T-helper 2 cell treated with Interferon-gamma antibody and Interleukin-4, amounts not matched to agents 5 μg/mL and 100 μg/mL, for 36 hours (primary cell): ENCODE measurements at regions not wholly inside any gene's neighbourhood (a gene's known extent, or its start where the extent isn't known, plus 50 kb on each side); places are given as distances from the start of the nearest gene placed in this dataset.

ENCODE experiments used
- DNase-seq: peaks from one replicate; pipeline ENCODE4 v3.0.0; 2021; ENCODE audit warnings: low spot score
- H3K27ac Mint-ChIP-seq: one replicate; pipeline ENCODE4 v1.8.0; 2021; ENCODE audit warnings: mild to moderate bottlenecking, mixed read lengths
- H3K27me3 Mint-ChIP-seq: one replicate; pipeline ENCODE4 v1.8.0; 2021; ENCODE audit warnings: low read depth, mixed read lengths
- H3K36me3 Mint-ChIP-seq: one replicate; pipeline ENCODE4 v1.8.0; 2021; ENCODE audit warnings: low read depth, mixed read lengths
- H3K4me1 Mint-ChIP-seq: one replicate; pipeline ENCODE4 v1.8.0; 2021; ENCODE audit warnings: low read depth, mixed read lengths
- H3K4me3 Mint-ChIP-seq: one replicate; pipeline ENCODE4 v1.8.0; 2022; ENCODE audit warnings: mild to moderate bottlenecking, moderate library complexity, mixed read lengths
- H3K9me3 Mint-ChIP-seq: one replicate; pipeline ENCODE4 v1.8.0; 2021; ENCODE audit warnings: mixed read lengths

DNA sequence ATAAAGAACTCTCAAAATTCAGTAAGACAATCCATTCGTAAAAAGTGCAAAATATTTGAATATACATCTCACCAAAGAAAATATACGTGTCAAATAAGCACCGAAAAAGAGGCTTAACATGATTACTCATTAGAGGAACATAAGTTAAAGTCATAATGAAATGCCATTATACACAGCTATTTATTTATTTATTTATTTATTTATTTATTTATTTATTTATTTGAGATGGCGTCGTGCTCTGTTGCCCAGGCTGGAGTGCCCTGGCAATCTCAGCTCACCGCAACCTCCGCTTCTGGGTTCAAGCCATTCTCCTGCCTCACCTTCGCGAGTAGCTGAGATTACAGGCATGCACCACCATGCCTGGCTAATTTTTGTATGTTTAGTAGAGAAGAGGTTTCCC is 203.6 kb upstream of the UBASH3B start:
- no peaks in the 10 kb centered on the region for H3K27me3 Mint-ChIP-seq
- H3K36me3 Mint-ChIP-seq: no peaks in the 10 kb centered on the region
- no peaks in the 10 kb centered on the region for H3K9me3 Mint-ChIP-seq
- no peak overlapping the region for H3K4me3 Mint-ChIP-seq
- H3K4me1 Mint-ChIP-seq: no peaks in the 10 kb centered on the region
- no peak for DNase-seq
- no peak overlapping the region for H3K27ac Mint-ChIP-seq

DNA sequence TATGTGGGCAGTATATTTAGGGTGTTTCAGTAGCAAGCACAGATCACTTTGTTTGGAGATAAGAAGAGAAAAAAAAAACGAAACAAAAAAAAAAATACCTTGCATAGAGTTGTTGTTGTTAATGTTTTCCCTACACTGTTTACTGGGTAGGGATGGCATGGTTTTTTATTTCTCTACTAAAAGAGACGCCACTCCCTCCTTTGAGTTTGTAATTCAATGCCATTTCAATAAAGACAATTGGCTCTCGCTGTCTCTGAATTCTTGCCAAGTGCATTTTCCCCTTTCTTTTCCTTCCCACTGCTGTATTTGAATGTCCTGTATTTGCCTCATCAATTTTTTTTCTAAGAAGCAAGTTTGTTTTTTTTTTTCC is 213.9 kb upstream of the UBASH3B start:
- no peaks in the 10 kb centered on the region for H3K36me3 Mint-ChIP-seq
- H3K27ac Mint-ChIP-seq: no peak overlapping the region
- H3K4me1 Mint-ChIP-seq: no peaks in the 10 kb centered on the region
- peaks cover 10% of the 10 kb centered on the region for H3K27me3 Mint-ChIP-seq
- no peak for DNase-seq
- no peak overlapping the region for H3K4me3 Mint-ChIP-seq
- no peaks in the 10 kb centered on the region for H3K9me3 Mint-ChIP-seq

- Mint-ChIP-seq H3K4me3 (no peak overlapping the region), H3K27me3 (peaks cover 10% of the 10 kb centered on the region), H3K36me3 (no peaks in the 10 kb centered on the region), H3K4me1 (no peaks in the 10 kb centered on the region), H3K27ac (no peak overlapping the region), H3K9me3 (no peaks in the 10 kb centered on the region)
- no peak for DNase-seq
These were observed 214.5 kb upstream of the UBASH3B start for GRCh38 chr11:122440811-122441665.

DNA sequence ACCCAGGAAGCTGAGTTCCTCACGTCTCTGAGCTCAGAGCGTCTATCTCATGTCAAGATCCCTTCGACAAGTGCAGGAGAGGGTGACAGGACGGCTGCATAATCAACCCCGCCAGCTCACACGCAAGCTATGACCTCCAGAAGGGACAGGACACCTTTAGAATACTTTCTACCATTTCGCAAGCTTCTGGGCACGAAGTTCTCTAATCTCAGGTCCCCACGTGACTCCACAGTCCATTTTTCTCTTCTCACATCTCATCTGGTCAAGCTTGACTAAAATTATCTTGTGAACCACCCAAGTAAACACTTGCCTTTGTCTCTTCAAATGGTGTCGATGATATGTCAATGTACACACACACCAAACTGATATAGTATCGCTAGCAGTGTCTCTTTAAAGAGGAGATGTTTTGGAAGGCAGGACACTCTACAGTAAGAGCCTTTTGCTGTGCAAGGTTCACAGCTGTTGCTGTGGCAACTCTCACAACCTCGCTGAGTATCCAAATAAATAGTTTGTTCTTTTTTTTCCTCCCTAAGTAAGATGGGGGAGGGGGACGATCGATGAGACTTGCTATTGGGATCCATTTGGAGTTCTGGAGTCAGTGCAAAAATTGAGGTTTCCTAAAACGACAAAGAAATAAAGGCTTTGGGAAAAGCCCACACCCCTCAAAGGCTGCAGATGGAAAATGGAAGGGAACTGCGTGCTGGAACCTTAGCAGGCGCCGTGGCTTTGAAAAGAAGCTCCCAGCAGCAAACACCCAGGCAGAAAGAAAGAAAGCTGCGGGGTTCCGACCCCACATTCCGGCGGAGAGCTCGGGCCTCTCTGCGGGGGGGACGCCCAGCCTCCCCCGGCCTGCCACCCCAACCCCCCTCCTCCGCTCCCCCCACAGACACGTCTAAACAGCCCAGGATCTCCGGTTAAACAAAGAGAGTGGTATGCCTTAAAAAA is 215.4 kb upstream of the UBASH3B start:
- Mint-ChIP-seq H3K4me3 (no peak overlapping the region), H3K27ac (no peak overlapping the region), H3K9me3 (no peaks in the 10 kb centered on the region), H3K36me3 (no peaks in the 10 kb centered on the region), H3K27me3 (peaks cover 10% of the 10 kb centered on the region), H3K4me1 (no peaks in the 10 kb centered on the region)
- DNase-seq: no peak

- DNase-seq: no peak
- Mint-ChIP-seq H3K4me1 (no peaks in the 10 kb centered on the region), H3K4me3 (no peak overlapping the region), H3K36me3 (no peaks in the 10 kb centered on the region), H3K27me3 (peaks cover 13% of the 10 kb centered on the region), H3K9me3 (no peaks in the 10 kb centered on the region), H3K27ac (no peak overlapping the region)
These were observed 219.3 kb upstream of the UBASH3B start for GRCh38 chr11:122436188-122436555.

GRCh38 chr11:122435540-122436187 is 219.9 kb upstream of the UBASH3B start:
- Mint-ChIP-seq H3K9me3 (no peaks in the 10 kb centered on the region), H3K27me3 (peaks cover 10% of the 10 kb centered on the region), H3K4me1 (no peaks in the 10 kb centered on the region), H3K36me3 (no peaks in the 10 kb centered on the region), H3K27ac (no peak overlapping the region), H3K4me3 (no peak overlapping the region)
- DNase-seq: no peak

GRCh38 chr11:122434786-122435185 is 220.7 kb upstream of the UBASH3B start:
- H3K36me3 Mint-ChIP-seq: no peaks in the 10 kb centered on the region
- no peak overlapping the region for H3K27ac Mint-ChIP-seq
- H3K4me3 Mint-ChIP-seq: no peak overlapping the region
- no peaks in the 10 kb centered on the region for H3K9me3 Mint-ChIP-seq
- DNase-seq: no peak
- H3K27me3 Mint-ChIP-seq: peaks cover 3% of the 10 kb centered on the region
- H3K4me1 Mint-ChIP-seq: no peaks in the 10 kb centered on the region

- peaks cover 3% of the 10 kb centered on the region for H3K27me3 Mint-ChIP-seq
- H3K9me3 Mint-ChIP-seq: no peaks in the 10 kb centered on the region
- DNase-seq: no peak
- no peak overlapping the region for H3K4me3 Mint-ChIP-seq
- no peak overlapping the region for H3K27ac Mint-ChIP-seq
- no peaks in the 10 kb centered on the region for H3K36me3 Mint-ChIP-seq
- no peaks in the 10 kb centered on the region for H3K4me1 Mint-ChIP-seq
These were observed 225.0 kb upstream of the UBASH3B start for GRCh38 chr11:122430490-122430889.

DNA sequence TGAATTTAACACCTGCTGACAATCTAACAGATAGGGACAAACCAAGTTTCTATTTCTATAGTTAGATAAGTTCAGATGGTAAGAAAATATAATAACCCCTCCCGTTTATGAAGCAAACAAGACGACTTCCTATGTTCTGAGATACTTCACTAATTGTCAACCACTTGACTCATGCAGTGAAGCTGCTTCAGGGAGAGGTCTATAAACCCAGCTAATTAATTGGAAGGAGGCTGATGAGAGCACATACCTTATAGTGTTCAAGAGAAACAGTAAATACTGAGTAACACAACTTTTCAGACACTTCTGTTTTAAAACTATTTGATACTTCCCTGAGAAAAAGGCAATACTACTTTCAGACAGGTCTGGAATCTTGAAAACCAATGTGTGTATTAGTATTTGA is 229.4 kb upstream of the UBASH3B start:
- H3K4me1 Mint-ChIP-seq: no peaks in the 10 kb centered on the region

DNA sequence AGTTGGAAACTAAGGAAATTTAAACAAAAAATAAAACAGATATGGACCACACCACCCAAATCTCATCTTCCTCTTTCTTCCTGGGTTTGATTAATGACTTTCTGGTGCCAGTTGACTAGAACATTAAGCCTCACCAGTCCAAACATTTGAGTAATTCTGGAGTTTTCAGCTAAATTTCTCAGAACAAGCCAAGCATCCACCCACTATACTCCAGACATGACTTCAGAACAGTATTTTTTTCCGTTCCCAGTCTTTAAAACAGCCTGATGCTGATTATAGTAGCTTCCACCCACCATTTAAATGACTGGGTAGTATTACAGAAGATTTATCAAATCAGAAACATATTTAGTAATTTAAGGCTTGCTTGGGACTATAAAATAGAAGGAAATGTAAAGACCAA is 230.9 kb upstream of the UBASH3B start:
- H3K36me3 Mint-ChIP-seq: no peaks in the 10 kb centered on the region

More for the DNA sequence above, 229.4 kb upstream of the UBASH3B start:
- Mint-ChIP-seq H3K27ac (no peak overlapping the region), H3K36me3 (no peaks in the 10 kb centered on the region), H3K4me3 (no peak overlapping the region), H3K27me3 (no peaks in the 10 kb centered on the region), H3K9me3 (no peaks in the 10 kb centered on the region)
- DNase-seq: no peak

GRCh38 chr11:122423886-122424285 is 231.6 kb upstream of the UBASH3B start:
- no peaks in the 10 kb centered on the region for H3K9me3 Mint-ChIP-seq
- no peak overlapping the region for H3K27ac Mint-ChIP-seq
- no peaks in the 10 kb centered on the region for H3K4me1 Mint-ChIP-seq
- DNase-seq: no peak
- H3K4me3 Mint-ChIP-seq: no peak overlapping the region
- no peaks in the 10 kb centered on the region for H3K27me3 Mint-ChIP-seq
- H3K36me3 Mint-ChIP-seq: no peaks in the 10 kb centered on the region

More for the DNA sequence above, 230.9 kb upstream of the UBASH3B start:
- no peaks in the 10 kb centered on the region for H3K27me3 Mint-ChIP-seq
- H3K4me1 Mint-ChIP-seq: no peaks in the 10 kb centered on the region
- no peaks in the 10 kb centered on the region for H3K9me3 Mint-ChIP-seq
- H3K4me3 Mint-ChIP-seq: no peak overlapping the region
- DNase-seq: no peak
- no peak overlapping the region for H3K27ac Mint-ChIP-seq

DNA sequence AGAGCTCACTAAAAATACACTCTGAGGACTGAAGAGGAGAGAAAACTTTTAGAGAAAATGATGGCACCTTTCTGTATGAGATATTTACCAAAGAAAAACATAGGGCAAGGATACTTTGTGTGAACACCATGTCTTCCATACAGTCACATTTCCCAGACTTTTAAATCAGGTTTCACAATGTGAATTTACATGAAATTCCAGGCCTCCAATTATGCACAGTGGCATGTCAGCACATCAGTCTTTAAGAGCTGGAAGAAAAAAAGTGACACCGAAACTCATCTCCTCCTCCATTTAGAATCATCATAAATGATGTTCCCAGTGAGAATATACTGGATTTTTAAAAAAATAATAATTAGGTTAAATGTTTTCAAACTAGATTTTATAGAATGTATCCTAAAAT is 232.2 kb upstream of the UBASH3B start:
- no peaks in the 10 kb centered on the region for H3K27me3 Mint-ChIP-seq
- DNase-seq: no peak
- H3K27ac Mint-ChIP-seq: no peak overlapping the region
- no peaks in the 10 kb centered on the region for H3K36me3 Mint-ChIP-seq
- H3K9me3 Mint-ChIP-seq: no peaks in the 10 kb centered on the region
- H3K4me3 Mint-ChIP-seq: no peak overlapping the region
- H3K4me1 Mint-ChIP-seq: no peaks in the 10 kb centered on the region

DNA sequence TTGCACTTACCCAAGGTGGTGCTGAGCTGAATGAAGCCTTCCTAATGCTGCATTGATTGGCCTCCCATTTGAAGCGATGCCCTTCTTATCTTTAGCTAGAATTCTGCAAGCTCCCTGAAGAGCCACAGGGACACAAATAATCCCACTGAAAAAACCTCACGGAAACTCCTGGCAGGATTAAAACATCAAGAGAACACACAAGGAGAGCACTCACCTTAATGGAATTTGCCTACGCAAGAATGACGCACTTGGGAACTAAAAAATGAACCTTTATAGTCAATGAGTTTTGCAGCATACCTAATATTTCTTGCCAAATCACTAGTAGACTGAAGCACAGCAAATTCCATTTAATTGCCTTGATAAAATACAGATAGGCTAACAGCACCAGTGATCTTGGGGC is 232.8 kb upstream of the UBASH3B start:
- no peaks in the 10 kb centered on the region for H3K27me3 Mint-ChIP-seq
- H3K36me3 Mint-ChIP-seq: no peaks in the 10 kb centered on the region
- no peak for DNase-seq

DNA sequence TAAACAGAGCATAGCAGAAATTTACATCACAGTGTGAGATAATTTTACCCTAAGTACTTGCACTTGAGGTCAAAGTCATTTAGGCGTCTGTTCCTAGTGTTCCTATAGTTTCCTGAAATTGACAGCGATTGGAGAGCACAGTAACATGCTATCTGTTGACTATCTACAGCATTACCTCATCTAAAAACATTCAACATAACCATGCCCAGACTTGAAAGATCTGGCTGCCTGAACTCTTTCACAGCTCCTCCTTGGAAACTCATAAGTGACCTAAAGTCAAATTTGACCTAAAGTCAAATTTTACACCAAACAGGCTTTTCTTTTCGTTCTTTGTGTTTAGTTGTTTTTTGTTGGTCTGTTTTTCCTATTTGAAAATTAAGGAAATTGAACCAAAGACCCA is 233.8 kb upstream of the UBASH3B start:
- H3K4me3 Mint-ChIP-seq: no peak overlapping the region
- no peaks in the 10 kb centered on the region for H3K27me3 Mint-ChIP-seq
- no peaks in the 10 kb centered on the region for H3K9me3 Mint-ChIP-seq
- no peak for DNase-seq
- no peak overlapping the region for H3K27ac Mint-ChIP-seq
- no peaks in the 10 kb centered on the region for H3K36me3 Mint-ChIP-seq
- no peaks in the 10 kb centered on the region for H3K4me1 Mint-ChIP-seq

More for the DNA sequence above, 232.8 kb upstream of the UBASH3B start:
- Mint-ChIP-seq H3K4me3 (no peak overlapping the region), H3K4me1 (no peaks in the 10 kb centered on the region), H3K27ac (no peak overlapping the region), H3K9me3 (no peaks in the 10 kb centered on the region)
